Mesendoderm (in vitro differentiated cells): ENCODE measurements at regions not wholly inside any gene's neighbourhood (a gene's known extent, or its start where the extent isn't known, plus 50 kb on each side); places are given as distances from the start of the nearest gene placed in this dataset.
"Not testable (repeated sequence)": the region's sequence is repeated elsewhere in the genome, so short reads cannot be mapped to it uniquely, and the experiment has no call there.

Experiments
- DNase-seq: peaks from one replicate; pipeline ENCODE4 v3.0.0; 2013
- H2AK5ac ChIP-seq: 2 replicates; pipeline ENCODE4 v1.6.1; 2013; ENCODE audit warnings: low read length, inconsistent platforms
- H2BK120ac ChIP-seq: 2 replicates; pipeline ENCODE4 v1.6.1; 2013; ENCODE audit warnings: low read depth, mild to moderate bottlenecking, low read length, moderate library complexity, mixed read lengths
- H2BK15ac ChIP-seq: replicated peaks from 2 replicates; pipeline ENCODE4 v1.6.1; 2013; ENCODE audit warnings: low read depth, mild to moderate bottlenecking, moderate library complexity
- H2BK5ac ChIP-seq: 2 replicates; pipeline ENCODE4 v1.6.1; 2013; ENCODE audit warnings: low read length, inconsistent platforms
- H3K18ac ChIP-seq: 2 replicates; pipeline ENCODE4 v1.6.1; 2013; ENCODE audit warnings: mild to moderate bottlenecking, low read length, mixed read lengths
- H3K23ac ChIP-seq: one replicate; pipeline ENCODE4 v1.6.1; 2013; ENCODE audit warnings: low read length
- H3K27ac ChIP-seq: 2 replicates; pipeline ENCODE4 v1.5.1; 2013; ENCODE audit warnings: low read depth, mild to moderate bottlenecking, inconsistent platforms, low read length, moderate library complexity
- H3K27me3 ChIP-seq: 2 replicates; pipeline ENCODE4 v1.6.1; 2013; ENCODE audit warnings: low read length, control low read depth, mild to moderate bottlenecking, inconsistent platforms; ENCODE audit not compliant: insufficient read depth, poor library complexity
- H3K36me3 ChIP-seq: 2 replicates; pipeline ENCODE4 v1.6.1; 2013; ENCODE audit warnings: low read length, inconsistent platforms; ENCODE audit not compliant: control insufficient read depth, insufficient read depth
- H3K4ac ChIP-seq: one replicate; pipeline ENCODE4 v1.6.1; 2013; ENCODE audit warnings: low read depth, mild to moderate bottlenecking, low read length, moderate library complexity
- H3K4me1 ChIP-seq: 2 replicates; pipeline ENCODE4 v1.6.1; 2013; ENCODE audit warnings: low read depth, low read length, inconsistent platforms; ENCODE audit not compliant: control insufficient read depth
- H3K4me2 ChIP-seq: 2 replicates; pipeline ENCODE4 v1.6.1; 2013; ENCODE audit warnings: low read length
- H3K4me3 ChIP-seq: 2 replicates; pipeline ENCODE4 v1.5.1; 2013; ENCODE audit warnings: mild to moderate bottlenecking, low read length
- H3K56ac ChIP-seq: one replicate; pipeline ENCODE4 v1.6.1; 2013; ENCODE audit warnings: low read length
- H3K79me1 ChIP-seq: 2 replicates; pipeline ENCODE4 v1.6.1; 2013; ENCODE audit warnings: low read length, inconsistent platforms
- H3K79me2 ChIP-seq: 2 replicates; pipeline ENCODE4 v1.6.1; 2013; ENCODE audit warnings: mild to moderate bottlenecking, low read length; ENCODE audit not compliant: control insufficient read depth, insufficient read depth
- H3K9ac ChIP-seq: 2 replicates; pipeline ENCODE4 v1.6.1; 2013; ENCODE audit warnings: low read length, inconsistent platforms
- H4K5ac ChIP-seq: one replicate; pipeline ENCODE4 v1.6.1; 2013; ENCODE audit warnings: low read length
- H4K8ac ChIP-seq: one replicate; pipeline ENCODE4 v1.6.1; 2013; ENCODE audit warnings: low read depth, mild to moderate bottlenecking, control low read depth, low read length, moderate library complexity
- WGBS: extraction: QIAGEN DNeasy Blood & Tissue Kit; methylation state at CpG from one replicate; pipeline ENCODE4 v1.1.7; 2013; ENCODE audit warnings: low lambda C conversion rate, missing lambda C conversion rate; ENCODE audit not compliant: insufficient coverage; ENCODE audit errors: extremely low coverage; 5-methylcytosine and 5-hydroxymethylcytosine counted together

DNA sequence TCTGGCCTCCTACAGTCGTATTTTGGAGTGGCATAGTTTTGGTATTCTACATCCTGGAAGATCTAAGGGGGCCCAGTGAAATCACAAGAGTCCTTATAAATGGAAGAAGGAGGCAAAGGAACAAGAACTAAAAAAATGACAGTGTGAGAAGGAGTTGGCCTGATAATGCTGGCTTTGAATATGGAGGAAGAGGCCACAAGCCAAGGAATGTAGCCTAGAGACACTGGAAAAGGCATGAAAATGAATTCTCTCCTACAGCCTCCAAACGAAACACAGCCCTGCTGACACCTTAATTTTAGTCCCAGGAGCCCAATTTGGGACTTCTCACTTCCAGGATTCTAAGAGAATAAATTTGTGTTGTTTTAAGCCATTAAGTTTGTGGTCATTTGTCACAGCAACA lies 54.6 kb upstream of the LIPC start:
- no peak overlapping the region for H3K9ac ChIP-seq
- H4K5ac ChIP-seq = no peak overlapping the region
- H3K79me1 ChIP-seq = no peaks in the 10 kb centered on the region
- no peak overlapping the region for H3K23ac ChIP-seq
- no peak overlapping the region for H2BK5ac ChIP-seq
- no peak overlapping the region for H3K56ac ChIP-seq
- H3K4me1 ChIP-seq = no peaks in the 10 kb centered on the region
- H3K27ac ChIP-seq = no peak overlapping the region
- no peak overlapping the region for H3K4me2 ChIP-seq
- H3K27me3 ChIP-seq = no peaks in the 10 kb centered on the region
- H3K4ac ChIP-seq = no peak overlapping the region
- no peak overlapping the region for H2BK120ac ChIP-seq
- H2BK15ac ChIP-seq = no peak overlapping the region
- DNase-seq = no peak
- H3K18ac ChIP-seq = no peak overlapping the region
- no peaks in the 10 kb centered on the region for H3K36me3 ChIP-seq
- H4K8ac ChIP-seq = no peak overlapping the region
- WGBS = no CpG with 5 or more reads among the region's 2 CpGs
- no peak overlapping the region for H2AK5ac ChIP-seq
- H3K4me3 ChIP-seq = no peak overlapping the region
- H3K79me2 ChIP-seq = no peaks in the 10 kb centered on the region

- Histone ChIP-seq H3K79me2 (no peaks in the 10 kb centered on the region), H2AK5ac (no peak overlapping the region), H3K36me3 (no peaks in the 10 kb centered on the region), H2BK5ac (no peak overlapping the region), H3K18ac (no peak overlapping the region), H4K5ac (no peak overlapping the region), H3K79me1 (no peaks in the 10 kb centered on the region), H3K23ac (no peak overlapping the region), H4K8ac (no peak overlapping the region), H3K4me2 (no peak overlapping the region), H3K27me3 (no peaks in the 10 kb centered on the region), H3K56ac (no peak overlapping the region), H3K27ac (no peak overlapping the region), H2BK120ac (no peak overlapping the region), H3K9ac (no peak overlapping the region), H3K4me1 (no peaks in the 10 kb centered on the region), H3K4me3 (no peak overlapping the region), H2BK15ac (no peak overlapping the region), H3K4ac (no peak overlapping the region)
- no CpG with 5 or more reads among the region's 6 CpGs for WGBS
- no peak for DNase-seq
Measured at GRCh38 chr15:58378241-58379085, 53.3 kb upstream of the LIPC start.

DNA sequence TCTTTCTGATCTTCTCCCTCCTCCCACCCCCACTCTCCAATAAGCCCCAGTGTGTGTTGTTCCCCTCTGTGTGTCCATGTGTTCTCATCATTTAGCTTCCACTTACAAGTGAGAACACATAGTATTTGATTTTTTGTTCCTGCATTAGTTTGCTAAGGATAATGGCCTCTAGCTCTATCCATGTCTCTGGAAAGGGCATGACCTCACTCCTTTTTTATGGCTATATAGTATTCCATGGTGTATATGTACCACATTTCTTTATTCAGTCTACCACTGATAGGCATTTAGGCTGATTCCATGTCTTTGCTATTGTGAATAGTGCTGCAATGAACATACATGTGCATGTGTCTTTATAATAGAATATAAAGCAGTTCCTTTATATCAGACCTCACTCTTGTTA lies 52.3 kb upstream of the LIPC start:
- not testable (repeated sequence) for H3K36me3 ChIP-seq, H3K4ac ChIP-seq, H3K4me3 ChIP-seq, H3K4me2 ChIP-seq, H3K79me1 ChIP-seq, H3K23ac ChIP-seq, H3K18ac ChIP-seq, H3K79me2 ChIP-seq, DNase-seq, H2BK120ac ChIP-seq, H4K5ac ChIP-seq, H2AK5ac ChIP-seq, H2BK5ac ChIP-seq, H3K56ac ChIP-seq, H2BK15ac ChIP-seq, H4K8ac ChIP-seq, H3K9ac ChIP-seq, H3K4me1 ChIP-seq, H3K27ac ChIP-seq, H3K27me3 ChIP-seq

GRCh38 chr15:58380280-58380945 lies 51.4 kb upstream of the LIPC start:
- Histone ChIP-seq H3K23ac (no peak overlapping the region), H3K79me1 (no peaks in the 10 kb centered on the region), H3K9ac (no peak overlapping the region), H3K4me3 (no peak overlapping the region), H2BK5ac (no peak overlapping the region), H3K79me2 (no peaks in the 10 kb centered on the region), H3K36me3 (no peaks in the 10 kb centered on the region), H4K8ac (no peak overlapping the region), H3K4me1 (no peaks in the 10 kb centered on the region), H3K4me2 (no peak overlapping the region), H3K18ac (no peak overlapping the region), H3K56ac (no peak overlapping the region), H3K4ac (no peak overlapping the region), H3K27me3 (no peaks in the 10 kb centered on the region), H4K5ac (no peak overlapping the region), H2BK120ac (no peak overlapping the region), H2BK15ac (no peak overlapping the region), H2AK5ac (no peak overlapping the region), H3K27ac (no peak overlapping the region)
- WGBS = no CpG with 5 or more reads among the region's 4 CpGs
- DNase-seq = no peak

GRCh38 chr15:58381697-58382096 lies 50.1 kb upstream of the LIPC start:
- Histone ChIP-seq H3K4ac (no peak overlapping the region), H3K18ac (no peak overlapping the region), H3K36me3 (no peaks in the 10 kb centered on the region), H2BK15ac (no peak overlapping the region), H3K27me3 (no peaks in the 10 kb centered on the region), H3K9ac (no peak overlapping the region), H3K27ac (no peak overlapping the region), H3K4me2 (no peak overlapping the region), H3K79me1 (no peaks in the 10 kb centered on the region), H4K5ac (no peak overlapping the region), H3K4me3 (no peak overlapping the region), H2AK5ac (no peak overlapping the region), H2BK5ac (no peak overlapping the region), H3K23ac (no peak overlapping the region), H3K56ac (no peak overlapping the region), H3K4me1 (no peaks in the 10 kb centered on the region), H2BK120ac (no peak overlapping the region), H4K8ac (no peak overlapping the region), H3K79me2 (no peaks in the 10 kb centered on the region)
- no peak for DNase-seq
- no CpG with 5 or more reads among the region's 4 CpGs for WGBS
